GM20431 (cell line): ENCODE measurements at regions not wholly inside any gene's neighbourhood (a gene's known extent, or its start where the extent isn't known, plus 50 kb on each side); places are given as distances from the start of the nearest gene placed in this dataset.
"Not testable (repeated sequence)": the region's sequence is repeated elsewhere in the genome, so short reads cannot be mapped to it uniquely, and the experiment has no call there.

Experiments used
- in situ Hi-C: fragments of 300-500 bp; cut with MseI, MboI; formaldehyde crosslinking; loops from one replicate; pipeline ENCODE4 v1.15.0; 2020; ENCODE audit warnings: low sequenced_read_pairs; ENCODE audit not compliant: unreplicated experiment

GRCh38 chr2:105477050-105477620 is 78.3 kb upstream of the FHL2 start:
- in situ Hi-C loops: not testable (repeated sequence)

- in situ Hi-C loops: no loop called here
Measured at GRCh38 chr2:105473011-105473410, 74.2 kb upstream of the FHL2 start.

DNA sequence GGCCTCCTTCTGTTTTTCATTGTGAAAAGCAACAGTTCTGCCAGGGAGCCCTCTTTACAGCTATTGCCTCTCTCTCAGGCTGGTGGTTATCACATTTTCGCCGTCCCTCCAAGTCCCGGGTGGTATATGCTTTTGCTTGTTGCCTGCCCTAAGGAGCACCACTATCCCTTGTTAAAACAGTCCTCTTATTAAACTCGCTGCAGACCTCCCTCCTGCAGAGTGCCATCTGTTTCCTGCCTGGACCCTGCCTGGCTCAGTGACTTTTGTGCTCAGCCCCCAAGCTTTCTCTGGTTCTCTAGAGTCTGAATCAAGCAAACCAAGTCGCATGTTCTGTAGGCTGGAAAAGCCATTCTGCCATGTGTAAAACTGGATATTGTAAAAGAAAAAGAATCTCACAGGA is 72.1 kb upstream of the FHL2 start:
- in situ Hi-C loops: no loop called here

DNA sequence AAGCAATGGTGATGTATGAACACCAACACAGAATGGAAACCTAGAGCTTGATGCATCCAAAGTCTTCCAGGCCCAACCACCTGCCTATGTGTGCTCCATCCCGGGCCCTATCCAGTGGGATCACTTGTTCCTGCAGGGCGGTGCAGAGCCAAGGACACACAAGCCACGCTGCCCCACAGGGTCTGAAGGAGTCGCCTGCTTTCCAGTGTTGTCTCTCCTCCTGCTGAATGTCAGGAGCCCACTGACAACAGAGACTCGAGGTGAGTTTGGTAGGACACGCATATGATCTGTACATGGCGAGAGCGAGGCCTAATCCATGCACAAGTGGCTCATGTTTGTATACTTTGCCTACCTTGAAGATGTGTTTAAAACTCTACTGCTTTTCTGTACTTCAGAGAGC is 70.9 kb upstream of the FHL2 start:
- in situ Hi-C loops: no loop called here

- in situ Hi-C loops: no loop called here
Measured at GRCh38 chr2:105468582-105469042, 69.8 kb upstream of the FHL2 start.

GRCh38 chr2:105464325-105464724 is 65.5 kb upstream of the FHL2 start:
- in situ Hi-C loops: no loop called here

GRCh38 chr2:105460048-105460732 is 61.3 kb upstream of the FHL2 start:
- in situ Hi-C loops: no loop called here

DNA sequence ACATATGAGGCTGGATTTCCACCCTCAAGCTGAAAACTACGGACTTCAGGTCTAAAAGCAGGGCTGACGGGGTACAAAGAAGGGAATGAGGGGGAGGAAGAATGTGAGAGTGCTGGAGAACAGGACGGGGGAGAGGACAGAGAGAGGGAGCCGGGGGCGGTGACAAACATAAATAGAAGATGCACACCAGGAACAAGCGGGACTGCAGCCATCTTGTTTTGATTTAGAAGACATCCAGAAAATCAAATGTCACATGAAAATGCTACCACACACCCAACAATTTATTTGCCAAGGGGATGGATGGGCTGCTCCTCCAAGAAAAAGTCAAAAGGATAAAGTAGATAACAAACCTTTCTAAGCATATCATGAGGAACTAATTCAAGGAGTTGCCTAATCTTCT is 59.2 kb upstream of the FHL2 start:
- in situ Hi-C loops: no loop called here

DNA sequence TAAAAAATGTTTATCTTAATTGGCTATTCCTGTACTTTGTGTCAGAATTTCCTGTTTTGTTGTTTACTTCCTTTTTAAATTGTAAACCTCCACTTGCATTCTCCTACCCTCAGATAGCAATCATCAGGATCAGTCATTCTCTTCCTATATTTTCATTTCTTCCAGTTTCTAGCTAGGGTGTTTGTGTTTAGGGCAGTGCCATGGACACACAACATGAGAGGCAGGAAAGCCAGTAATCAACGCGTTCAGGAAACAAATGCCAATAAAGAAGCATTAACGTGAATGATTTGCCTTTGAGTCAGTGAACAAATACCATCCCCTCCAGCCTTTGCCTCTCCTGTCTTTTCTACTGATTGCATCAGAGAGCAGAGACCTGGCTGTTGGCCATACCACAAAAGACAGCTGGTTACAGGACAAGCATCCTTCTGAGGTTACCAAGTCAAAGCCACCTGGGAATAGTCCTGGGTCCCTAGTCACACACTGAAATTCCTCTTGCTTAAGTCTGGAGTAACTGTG is 56.7 kb upstream of the FHL2 start:
- in situ Hi-C loops: no loop called here

GRCh38 chr2:105454801-105455485 is 56.1 kb upstream of the FHL2 start:
- in situ Hi-C loops: no loop called here

- in situ Hi-C loops: no loop called here
Measured at GRCh38 chr2:105451571-105452166, 52.8 kb upstream of the FHL2 start.

DNA sequence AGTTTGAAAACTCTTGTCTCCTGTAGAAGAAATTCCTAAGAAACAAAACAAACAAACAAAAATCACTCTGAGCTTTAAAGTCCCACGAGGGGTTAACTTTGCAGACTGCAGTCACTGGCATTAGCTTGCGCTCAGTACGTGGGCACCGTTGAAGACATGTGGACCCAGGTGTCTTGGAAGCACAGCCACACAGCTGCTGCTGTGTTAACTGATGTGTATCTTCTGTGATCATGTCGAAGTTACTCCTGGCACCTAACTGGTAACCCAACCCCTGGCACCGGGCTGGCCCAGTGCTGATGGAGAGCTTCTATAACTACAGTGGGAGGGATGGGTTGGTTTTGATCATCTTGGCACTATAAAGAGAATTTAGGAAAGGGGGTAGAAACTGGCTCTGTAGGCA is 51.6 kb upstream of the FHL2 start:
- in situ Hi-C loops: no loop called here

GRCh38 chr2:105449076-105449475 is 50.2 kb upstream of the FHL2 start:
- in situ Hi-C loops: no loop called here
